ENCODE measurements at regions not wholly inside any gene's neighbourhood (a gene's known extent, or its start where the extent isn't known, plus 50 kb on each side); places are given as distances from the start of the nearest gene placed in this dataset.
"Not testable (repeated sequence)": the region's sequence is repeated elsewhere in the genome, so short reads cannot be mapped to it uniquely, and the experiment has no call there.

GRCh38 chr5:119299615-119300310, 56.1 kb upstream of the TNFAIP8 start:
- TF ChIP-seq BHLHE40 (IDR thresholded peaks at IDR 0.05; ENCODE audit: borderline replicate concordance); ZNF384 (IDR thresholded peaks at IDR 0.05); TARDBP (IDR thresholded peaks at IDR 0.05); L3MBTL2 (conservative IDR thresholded peaks at IDR 0.05); FOXK2 (IDR thresholded peaks at IDR 0.05); ELF4 (IDR thresholded peaks at IDR 0.05); FOXM1 (IDR thresholded peaks at IDR 0.05; ENCODE audit: borderline replicate concordance); FOXA1 (IDR thresholded peaks at IDR 0.05); SUZ12 (IDR thresholded peaks at IDR 0.05); ARNT (IDR thresholded peaks at IDR 0.05); SP1 (IDR thresholded peaks at IDR 0.05); HDGF (IDR thresholded peaks at IDR 0.05; ENCODE audit: borderline replicate concordance); CTBP1 (IDR thresholded peaks at IDR 0.05; ENCODE audit: borderline replicate concordance); PKNOX1 (IDR thresholded peaks at IDR 0.05): not testable (repeated sequence)

Measured in HEK293T (cell line).